Stimulated activated CD4-positive, alpha-beta T cell treated with anti-CD3 and anti-CD28 coated beads, Interleukin-4, amount 100 ng/mL, for 48 hours (primary cell): ENCODE measurements at regions not wholly inside any gene's neighbourhood (a gene's known extent, or its start where the extent isn't known, plus 50 kb on each side); places are given as distances from the start of the nearest gene placed in this dataset.
"Not testable (repeated sequence)": the region's sequence is repeated elsewhere in the genome, so short reads cannot be mapped to it uniquely, and the experiment has no call there.

Experiments
- DNase-seq, 2 donors: peaks; one replicate each; pipeline ENCODE4 v3.0.0-alpha.2; 2020; ENCODE audit warnings: low read depth in 2 of 2

DNA sequence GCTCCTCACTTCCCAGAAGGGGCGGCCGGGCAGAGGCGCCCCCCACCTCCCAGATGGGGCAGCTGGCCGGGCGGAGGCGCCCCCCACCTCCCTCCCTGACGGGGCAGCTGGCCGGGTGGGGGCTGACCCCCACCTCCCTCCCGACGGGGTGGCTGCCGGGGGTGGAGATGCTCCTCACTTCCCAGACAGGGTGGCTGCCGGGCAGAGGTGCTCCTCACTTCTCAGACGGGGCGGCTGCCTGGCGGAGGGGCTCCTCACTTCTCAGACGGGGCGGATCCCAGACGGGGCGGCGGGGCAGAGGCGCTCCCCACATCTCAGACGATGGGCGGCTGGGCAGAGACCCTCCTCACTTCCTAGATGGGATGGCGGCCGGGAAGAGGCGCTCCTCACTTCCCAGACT, 177.4 kb upstream of the FLRT2 start:
- not testable (repeated sequence) for DNase-seq

DNA sequence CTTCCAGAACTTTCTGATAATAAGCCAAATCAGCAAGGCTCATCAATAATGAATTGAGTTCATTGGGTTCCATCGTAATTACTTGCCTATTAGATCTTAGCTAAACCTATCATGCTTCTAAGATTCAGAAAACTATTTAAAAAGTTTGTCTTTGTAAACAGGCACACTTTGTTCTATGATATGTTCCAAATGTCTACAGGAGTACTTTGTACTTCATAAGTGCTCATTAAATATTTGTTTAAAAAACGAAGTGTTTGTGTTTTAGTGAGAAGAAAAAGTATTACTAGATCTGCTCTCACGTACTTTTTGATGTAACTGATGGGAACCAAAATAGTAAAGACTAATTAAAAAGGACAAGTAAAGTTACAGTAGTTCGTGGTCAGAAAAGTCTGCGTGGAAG, 172.8 kb upstream of the FLRT2 start:
- no peak for DNase-seq

DNA sequence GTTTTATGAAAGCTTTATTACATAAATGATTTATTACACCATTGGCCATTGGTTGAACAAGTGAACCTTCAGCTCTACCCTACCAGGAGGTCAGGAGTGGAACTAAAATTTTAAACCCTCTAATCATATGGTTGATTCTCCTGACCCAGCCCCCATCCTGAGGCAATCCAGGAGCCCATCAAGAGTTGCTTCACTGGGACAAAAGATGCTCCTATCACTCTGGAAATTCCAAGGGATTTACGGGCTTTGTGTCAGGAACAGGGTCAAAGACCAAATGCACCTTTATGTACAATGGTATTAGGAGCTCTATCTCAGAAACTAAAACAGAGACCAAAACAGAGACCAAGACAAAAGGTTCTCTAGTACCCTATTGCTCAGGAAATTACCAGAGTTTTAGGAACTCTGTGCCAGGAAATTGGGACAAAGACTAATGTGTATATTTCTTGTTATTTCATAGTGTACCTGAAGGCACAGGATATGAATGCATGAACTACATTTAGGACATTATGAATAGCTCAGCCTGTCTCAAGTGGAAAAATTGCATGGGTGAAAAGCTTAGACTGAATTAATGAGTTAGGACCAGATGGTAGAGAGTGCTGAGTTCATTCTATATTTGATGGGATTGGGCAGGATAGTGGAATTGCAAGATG, 171.7 kb upstream of the FLRT2 start:
- DNase-seq: no peak

DNA sequence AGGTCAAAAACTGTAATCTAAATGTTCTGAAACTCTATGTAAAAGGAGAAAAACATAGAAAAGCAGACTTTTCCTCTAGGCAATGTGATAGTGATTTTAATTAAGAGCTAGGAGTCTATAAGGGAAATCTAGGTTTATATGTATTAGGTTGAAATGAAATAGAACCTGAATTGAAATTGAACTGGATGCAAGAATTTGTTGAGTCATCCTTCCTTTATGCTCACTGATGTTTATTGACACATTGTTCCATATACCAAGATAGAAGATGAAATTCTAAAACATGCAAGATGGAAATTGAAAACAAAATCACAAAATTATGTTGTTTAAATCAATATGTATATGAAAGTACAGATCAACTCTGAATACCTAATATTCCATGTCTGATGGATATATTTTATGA, 170.4 kb upstream of the FLRT2 start:
- DNase-seq: no peak

DNA sequence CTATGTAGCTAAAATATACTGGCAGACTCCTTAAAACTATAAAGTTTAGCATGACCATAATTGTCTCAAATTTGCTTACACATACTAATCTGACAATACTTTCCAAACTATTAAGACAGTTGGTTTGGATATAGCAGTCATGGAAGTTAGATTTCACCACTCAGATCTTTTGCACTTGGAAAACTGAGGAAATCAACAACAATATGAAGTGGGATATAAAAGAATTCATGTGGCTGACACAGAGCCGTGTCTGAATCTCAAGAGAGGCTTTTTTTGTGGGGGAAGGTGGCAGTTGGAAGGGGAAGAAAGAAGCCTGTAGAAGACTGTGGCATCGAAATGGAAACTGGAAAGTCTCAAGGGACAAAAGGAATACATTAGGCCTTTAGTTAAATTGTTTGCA, 166.6 kb upstream of the FLRT2 start:
- DNase-seq: no peak

DNA sequence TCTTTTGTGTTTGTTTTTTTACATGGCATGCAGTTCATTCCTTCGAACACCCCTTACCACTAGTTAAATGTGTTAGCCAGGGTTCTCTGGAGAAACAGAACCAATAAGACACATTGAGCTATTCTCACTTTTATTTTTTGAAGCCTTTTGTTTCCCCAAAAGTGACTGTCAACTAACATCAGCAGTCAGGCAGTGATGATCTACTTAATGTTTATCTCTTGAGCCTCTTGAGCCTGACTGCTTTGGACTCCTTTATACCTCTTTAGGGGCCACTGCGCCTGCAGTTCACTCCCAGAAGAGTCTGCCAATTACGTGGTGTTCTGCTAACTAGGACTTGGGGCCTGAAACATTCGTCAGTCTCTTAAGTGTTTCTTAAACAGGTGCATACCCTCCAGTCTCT, 163.7 kb upstream of the FLRT2 start:
- DNase-seq: no peak

DNA sequence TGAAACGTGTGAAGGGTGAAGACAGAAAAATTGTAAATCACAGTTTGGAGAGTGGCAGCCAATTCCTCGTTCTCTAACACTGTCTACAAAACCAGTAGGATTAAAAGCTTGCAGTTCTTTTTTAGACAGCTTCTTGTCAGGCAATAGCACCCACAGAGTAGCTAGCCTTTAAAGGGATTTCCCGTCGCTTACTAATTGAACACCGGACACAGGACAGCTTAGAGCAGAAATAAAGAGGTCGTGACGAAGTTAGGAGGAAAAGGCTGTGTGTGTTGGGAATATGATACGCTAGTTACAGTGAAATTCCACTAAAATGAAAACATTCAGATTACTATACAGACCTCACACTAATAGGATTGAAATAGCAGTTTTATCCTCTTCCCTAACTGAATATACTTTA, 149.1 kb upstream of the FLRT2 start:
- DNase-seq: no peak

DNA sequence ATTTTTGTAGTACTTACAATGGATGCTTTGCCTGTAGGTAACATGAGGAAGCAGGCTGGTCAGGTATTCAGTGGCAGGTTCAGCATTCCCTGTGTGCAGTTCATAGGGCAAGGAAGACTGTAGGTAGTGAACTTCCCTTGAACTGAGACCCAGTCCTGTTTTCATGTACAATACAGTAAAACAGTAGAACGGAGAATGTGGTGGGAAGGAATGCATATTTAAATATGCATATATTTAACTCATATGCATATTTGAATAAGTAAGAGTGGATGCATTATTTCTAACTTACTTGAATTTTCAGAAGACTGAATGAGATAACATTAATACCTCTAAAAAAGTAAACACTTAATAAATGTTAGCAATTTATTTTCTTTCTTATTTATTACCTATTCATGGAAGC, 147.6 kb upstream of the FLRT2 start:
- no peak for DNase-seq

DNA sequence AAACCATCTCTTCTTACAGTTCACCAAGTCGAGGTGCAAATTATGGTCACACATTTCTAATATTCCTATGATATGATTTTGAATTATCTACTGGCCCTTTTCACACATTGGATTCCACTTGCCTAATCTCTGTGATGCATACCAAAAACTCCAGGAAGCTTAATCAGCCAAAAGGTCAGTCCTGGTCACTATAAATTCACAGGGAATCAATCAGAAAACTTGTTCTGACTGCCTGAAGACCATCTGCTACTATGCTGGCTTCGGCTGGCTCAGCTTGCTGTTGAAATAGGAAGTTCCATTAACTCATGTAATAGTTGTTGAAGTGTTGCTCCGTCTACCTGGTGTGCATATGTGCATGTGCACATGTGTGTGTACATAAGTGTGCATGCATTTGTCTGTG, 142.8 kb upstream of the FLRT2 start:
- no peak for DNase-seq

DNA sequence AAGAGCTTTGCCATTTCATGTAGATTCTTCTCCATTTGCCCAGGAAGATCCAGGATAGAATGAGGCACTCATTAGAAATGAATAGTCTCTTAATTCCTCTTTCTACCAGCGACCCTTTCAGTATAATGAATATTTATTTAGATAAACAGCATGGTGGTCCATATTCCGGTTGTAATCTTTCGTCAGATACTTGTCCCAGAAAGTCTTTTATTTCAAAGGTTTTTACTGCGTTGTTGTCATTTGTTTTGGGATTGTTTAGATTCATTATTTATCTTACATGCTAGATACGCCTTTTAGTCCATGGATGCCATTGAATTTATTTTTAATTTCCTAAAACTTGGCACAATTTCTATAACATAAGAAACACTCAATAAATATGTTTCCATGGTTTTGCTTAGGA, 139.7 kb upstream of the FLRT2 start:
- DNase-seq: no peak

DNA sequence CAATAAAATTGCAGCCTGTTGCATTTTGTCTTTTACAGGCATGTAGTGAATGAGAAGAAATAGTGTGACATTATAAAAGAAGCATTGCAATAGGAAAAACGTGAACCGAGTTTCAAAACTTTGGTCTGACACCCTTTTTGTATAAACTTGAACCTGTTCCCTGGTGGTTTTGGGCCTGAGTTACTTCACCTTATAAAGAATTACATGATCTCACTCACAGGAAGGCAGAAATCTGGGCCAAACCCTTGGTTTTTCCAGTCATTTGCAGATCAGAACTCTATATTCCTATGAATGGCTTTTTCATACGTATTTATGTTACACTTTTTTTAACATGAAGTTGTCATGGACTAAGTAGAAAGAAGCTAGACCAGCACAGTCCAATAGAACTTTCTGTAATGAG, 138.5 kb upstream of the FLRT2 start:
- DNase-seq: no peak

DNA sequence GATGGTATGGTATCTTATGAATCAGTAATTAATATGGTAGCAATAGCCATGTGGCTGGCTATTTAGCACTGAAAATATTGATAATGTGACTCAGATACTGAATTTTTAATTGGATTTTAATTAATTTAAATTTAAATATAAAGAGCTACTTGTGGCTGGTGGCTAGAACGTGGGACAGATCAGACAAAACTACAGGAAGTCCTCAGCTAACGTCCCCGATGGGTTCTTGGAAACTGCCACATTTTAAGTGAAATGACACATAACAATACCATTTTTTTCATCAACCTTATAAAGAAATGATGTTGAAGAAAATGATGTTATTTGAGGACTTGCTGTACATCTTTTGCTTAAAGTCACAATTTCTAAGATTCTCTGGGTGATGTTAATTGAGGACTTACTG, 138.1 kb upstream of the FLRT2 start:
- no peak for DNase-seq

DNA sequence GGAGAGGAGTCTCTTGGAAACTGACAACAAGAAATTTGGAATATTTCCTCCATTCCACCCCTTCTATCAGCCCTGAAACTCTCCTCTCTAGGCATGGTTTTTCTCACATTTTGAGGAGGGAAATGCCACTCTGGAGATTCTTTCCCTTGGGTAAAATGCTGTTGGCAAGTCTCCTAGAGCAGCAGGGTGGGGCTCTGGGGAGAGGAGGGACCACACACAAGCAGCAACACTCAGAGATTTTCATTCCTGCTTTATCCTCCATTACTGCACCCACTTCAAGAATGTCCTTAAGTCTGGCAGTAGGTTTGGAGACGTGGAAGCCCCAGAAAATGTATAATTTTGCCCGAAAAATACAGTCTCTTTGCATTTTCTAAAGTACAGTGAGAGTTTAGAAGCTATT, 130.8 kb upstream of the FLRT2 start:
- DNase-seq: no peak

DNA sequence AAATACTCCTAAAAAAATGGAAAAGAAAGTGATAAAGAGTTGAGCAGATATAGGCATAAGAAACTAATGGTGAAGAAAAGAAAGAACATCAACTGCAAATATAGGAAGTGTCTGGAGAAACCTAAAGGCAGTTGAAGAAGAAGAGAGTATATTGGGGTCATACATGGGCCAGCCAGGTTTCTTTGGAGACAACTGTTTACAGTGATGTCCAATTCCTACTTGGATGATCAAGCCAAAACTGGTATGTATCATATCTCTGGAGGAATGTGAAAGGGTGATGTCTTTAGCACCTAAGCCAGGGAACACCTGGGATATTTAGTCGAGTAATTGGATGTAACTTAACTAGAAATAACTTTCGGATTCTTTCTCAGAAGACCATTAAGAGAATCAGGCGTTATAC, 129.3 kb upstream of the FLRT2 start:
- DNase-seq: no peak

DNA sequence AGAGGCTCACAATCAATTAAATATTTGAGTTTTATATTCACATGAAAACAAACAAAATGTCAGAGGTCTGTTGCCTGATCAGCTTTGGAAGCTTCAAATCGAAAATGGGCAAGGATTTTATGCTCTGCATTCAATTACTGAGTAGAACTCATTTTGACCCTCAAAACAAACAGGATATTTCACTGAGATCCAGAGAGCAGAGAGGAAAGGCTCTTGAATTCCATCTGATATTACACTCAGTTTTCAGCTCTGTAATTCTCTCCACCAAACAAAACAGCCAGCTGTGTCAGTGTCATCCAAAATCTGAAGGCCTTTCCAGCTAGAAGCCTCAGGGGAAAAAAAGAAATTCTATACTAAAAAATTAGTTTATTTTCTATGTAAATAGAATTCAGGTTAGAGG, 128.6 kb upstream of the FLRT2 start:
- no peak for DNase-seq

DNA sequence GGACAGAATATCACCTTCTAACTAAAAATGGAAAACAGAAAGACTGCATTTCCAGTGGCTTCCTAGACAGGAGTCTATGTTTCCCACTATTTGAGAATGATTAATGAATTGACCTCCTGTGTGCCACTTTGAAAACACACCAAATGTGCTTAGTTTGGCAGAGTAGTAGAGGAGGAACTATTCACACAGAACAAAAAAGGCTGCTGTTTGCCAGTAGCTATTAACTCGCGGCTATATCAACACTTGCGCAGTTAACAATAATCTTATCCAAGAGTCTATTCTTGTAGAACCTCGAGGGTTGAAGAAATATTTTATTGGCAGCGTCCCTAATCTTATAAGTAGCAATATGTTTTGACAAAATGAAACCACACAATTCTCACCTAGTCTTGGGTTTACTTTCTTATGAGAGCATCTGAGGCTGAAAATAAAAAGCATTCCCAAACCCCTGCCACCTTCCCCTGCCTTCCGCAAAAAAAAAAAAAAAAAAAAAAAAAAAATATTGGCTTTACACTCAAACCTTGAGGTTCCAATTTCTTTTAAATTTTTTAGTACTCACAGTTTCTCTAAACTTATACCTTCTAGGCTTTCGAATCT, 127.3 kb upstream of the FLRT2 start:
- no peak for DNase-seq

DNA sequence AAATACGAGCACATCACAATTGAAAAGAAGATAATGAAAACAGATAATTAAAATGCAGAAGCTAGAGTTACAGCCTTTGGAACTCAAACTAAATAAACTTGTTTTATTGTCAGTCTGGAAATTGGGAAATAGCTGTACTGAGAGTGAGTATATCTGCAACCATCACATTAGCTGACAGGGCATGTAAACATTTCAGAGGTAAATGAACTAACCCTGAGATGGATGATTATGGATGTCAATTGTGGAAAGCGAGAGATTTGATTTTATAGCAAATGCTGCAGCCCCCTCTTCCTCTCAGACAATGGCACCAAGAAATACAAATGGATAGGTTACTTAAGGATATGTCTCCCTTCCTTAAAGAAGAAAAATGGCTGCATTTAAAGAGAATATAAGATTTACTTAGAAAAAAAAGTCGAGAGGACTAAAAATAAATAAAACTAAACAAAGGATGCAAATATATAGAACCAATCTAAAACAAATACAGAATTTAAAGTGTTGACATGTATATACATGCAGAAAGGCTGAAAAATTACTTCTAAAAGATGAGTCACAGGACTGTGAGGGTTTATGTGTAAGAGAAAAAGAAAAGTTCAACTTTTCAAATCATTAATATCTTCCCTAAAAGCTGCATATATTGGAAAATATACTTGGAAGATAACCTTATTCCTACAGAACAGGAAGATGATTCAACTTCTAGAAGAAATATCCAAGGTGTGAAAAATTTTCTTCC, 120.3 kb upstream of the FLRT2 start:
- DNase-seq: no peak

DNA sequence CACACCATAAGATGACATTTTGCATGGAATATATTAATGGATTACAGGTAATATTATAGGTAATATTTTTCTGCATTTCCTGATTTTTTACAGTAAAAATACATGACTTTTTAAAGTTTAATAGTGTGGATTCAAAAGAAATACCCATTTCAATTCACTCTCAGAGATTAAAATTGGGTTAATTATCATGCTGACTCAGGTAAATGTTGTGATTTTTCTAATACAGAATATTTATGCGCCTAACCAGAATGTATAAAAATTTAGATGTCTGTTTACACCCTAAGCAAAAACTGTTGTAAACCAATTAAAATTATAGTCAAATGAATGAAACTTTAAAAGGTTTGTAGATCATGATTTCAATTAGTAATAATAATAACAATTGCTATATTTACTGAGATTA, 117.2 kb upstream of the FLRT2 start:
- DNase-seq: no peak

DNA sequence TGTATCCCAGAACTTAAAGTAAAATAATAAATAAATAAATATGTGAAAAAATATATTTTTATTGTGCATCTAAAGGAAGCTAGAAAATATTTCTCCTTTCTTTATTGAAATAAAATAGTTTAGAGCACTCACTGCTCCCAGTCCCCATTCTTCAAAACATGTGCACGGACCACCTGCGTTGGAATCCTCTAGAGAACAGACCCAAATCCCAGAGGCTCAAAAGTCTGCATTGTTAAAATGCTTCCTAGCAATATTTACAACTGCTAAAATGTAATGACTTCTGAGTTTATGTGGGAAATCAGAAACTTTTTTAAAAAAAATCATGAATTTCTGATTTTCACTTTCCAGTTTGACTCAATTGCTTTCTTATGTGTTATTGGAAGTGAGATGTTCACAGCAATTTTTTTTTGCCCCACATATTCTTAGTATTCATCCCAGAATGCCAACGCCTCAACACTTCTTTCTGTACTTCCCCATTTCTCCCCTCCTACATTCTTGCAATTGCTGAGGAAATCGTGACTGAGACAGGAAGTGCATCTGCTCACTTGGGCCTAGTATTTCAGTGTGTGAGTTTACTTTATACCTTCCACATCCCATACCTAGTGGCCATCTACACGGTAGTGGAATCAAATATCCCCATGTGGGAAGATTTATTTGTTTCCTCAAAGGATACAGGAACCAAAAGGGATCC, 116.0 kb upstream of the FLRT2 start:
- no peak for DNase-seq

DNA sequence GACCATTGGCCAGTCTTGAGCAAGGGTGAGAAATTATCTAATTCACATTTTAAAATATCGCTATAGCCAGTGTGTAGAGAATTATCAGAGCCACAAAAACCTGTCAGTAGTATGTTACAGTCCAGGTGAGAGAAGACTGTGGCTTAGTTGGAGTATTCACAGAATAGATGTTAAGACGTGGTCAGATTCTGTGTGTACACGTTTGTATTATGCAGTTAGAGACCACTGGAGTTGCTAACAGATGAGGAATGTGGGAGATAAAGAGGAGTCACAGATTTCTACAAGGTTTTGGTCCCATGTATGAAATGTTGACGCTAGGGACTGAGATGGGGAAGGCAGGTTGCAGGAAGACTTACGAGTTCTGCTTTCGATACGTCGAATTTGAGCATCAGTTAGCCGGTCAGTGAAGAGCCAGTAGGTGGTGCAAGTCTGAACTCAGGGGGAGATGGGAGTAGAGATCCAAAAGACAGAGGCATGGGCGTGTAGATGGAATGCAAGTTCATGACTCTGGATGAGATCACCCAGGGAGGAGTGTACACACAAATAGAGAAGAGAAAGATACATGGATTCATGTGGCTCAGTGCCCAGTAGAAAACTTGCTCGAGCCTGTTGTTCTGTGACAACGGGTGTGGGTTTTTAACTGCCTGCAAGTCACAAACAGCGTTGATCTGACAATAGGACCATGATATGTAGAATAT, 114.8 kb upstream of the FLRT2 start:
- no peak for DNase-seq

DNA sequence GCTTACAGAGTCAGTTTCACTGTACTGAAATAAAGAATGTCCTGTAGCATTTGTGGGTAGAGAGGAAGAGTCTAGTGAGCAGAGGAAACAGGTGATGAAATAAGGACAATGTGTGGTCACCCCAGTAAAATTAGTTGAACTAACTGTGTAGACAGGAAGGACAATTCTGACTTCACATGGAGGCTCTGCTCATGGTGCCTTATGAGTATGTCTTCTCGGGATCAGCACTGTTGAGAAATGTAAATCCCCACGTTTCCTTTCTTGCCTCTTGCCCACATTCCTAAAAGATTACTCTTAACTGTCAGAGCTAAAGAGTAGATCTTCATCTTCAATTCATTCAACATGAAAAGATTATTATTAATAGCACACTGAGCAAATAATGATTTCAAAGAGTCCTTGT, 113.2 kb upstream of the FLRT2 start:
- no peak for DNase-seq

DNA sequence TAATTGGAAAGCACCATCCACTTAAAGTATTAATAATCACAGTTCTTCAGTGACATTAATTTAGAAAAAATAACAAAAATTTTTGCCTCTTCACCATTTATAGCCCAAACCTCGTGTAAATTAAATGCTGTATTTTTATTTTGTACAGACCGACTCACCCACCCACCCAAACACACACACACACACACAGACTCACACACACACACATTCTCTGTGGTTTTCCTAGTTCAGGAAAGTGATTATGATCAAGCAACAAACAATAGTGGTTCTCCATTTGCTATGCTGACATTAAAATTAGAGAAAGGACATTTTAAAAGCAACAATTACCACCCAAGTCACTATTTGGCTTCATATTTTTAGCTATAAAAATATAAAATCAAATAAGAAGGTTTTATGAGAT, 112.5 kb upstream of the FLRT2 start:
- no peak for DNase-seq
